ENCODE measurements at regions not wholly inside any gene's neighbourhood (a gene's known extent, or its start where the extent isn't known, plus 50 kb on each side); places are given as distances from the start of the nearest gene placed in this dataset.

- H3K4me3 ChIP-seq (ENCODE audit: low read depth, low read length), result no peak overlapping the region
- H3K4me1 ChIP-seq, result no peaks in the 10 kb centered on the region
- no peak overlapping the region for H3K27ac ChIP-seq
- no peak overlapping the region for H3K4me2 ChIP-seq (ENCODE audit: low read length)
- no peaks in the 10 kb centered on the region for H3K27me3 ChIP-seq (ENCODE audit: control insufficient read depth, insufficient read depth, low read length)
- no peak overlapping the region for H2AFZ ChIP-seq
- TF ChIP-seq, protein P1, sequence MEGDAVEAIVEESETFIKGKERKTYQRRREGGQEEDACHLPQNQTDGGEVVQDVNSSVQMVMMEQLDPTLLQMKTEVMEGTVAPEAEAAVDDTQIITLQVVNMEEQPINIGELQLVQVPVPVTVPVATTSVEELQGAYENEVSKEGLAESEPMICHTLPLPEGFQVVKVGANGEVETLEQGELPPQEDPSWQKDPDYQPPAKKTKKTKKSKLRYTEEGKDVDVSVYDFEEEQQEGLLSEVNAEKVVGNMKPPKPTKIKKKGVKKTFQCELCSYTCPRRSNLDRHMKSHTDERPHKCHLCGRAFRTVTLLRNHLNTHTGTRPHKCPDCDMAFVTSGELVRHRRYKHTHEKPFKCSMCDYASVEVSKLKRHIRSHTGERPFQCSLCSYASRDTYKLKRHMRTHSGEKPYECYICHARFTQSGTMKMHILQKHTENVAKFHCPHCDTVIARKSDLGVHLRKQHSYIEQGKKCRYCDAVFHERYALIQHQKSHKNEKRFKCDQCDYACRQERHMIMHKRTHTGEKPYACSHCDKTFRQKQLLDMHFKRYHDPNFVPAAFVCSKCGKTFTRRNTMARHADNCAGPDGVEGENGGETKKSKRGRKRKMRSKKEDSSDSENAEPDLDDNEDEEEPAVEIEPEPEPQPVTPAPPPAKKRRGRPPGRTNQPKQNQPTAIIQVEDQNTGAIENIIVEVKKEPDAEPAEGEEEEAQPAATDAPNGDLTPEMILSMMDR (IDR thresholded peaks at IDR 0.05), result no peak
- H3K9me3 ChIP-seq (ENCODE audit: control insufficient read depth, low read length), result no peaks in the 10 kb centered on the region
- no peak overlapping the region for H3K9ac ChIP-seq
- no peaks in the 10 kb centered on the region for H3K79me2 ChIP-seq
- H3K36me3 ChIP-seq (ENCODE audit: control insufficient read depth, insufficient read depth, low read length), result no peaks in the 10 kb centered on the region
Measured at GRCh38 chr16:19968891-19969683, 84.4 kb upstream of the GPRC5B start.

DNA sequence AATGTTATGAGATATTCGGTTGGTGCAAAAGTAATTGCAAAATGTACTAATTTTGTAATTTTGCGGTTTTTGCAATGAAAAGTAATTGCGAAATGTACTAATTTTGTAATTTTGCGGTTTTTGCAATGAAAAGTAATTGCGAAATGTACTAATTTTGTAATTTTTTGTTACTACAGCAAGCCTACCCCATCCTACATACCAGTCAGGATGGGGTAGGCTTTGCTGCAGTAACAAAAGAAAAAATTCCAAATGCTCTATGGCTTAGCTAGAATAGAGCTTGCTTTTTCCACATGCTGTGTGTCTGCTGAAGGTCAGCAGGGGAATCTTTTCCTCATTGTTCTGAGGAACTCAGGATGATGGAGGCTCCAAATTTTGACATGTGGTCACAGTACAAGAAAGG is 83.3 kb upstream of the GPRC5B start:
- Histone ChIP-seq H3K79me2 (no peaks in the 10 kb centered on the region), H2AFZ (no peak overlapping the region), H3K27ac (no peak overlapping the region), H3K4me1 (no peaks in the 10 kb centered on the region), H3K4me2 (ENCODE audit: low read length) (no peak overlapping the region), H3K27me3 (ENCODE audit: control insufficient read depth, insufficient read depth, low read length) (no peaks in the 10 kb centered on the region), H3K9ac (no peak overlapping the region), H3K4me3 (ENCODE audit: low read depth, low read length) (no peak overlapping the region), H3K9me3 (ENCODE audit: control insufficient read depth, low read length) (no peaks in the 10 kb centered on the region), H3K36me3 (ENCODE audit: control insufficient read depth, insufficient read depth, low read length) (no peaks in the 10 kb centered on the region)
- TF ChIP-seq, protein P1 (IDR thresholded peaks at IDR 0.05), result no peak

DNA sequence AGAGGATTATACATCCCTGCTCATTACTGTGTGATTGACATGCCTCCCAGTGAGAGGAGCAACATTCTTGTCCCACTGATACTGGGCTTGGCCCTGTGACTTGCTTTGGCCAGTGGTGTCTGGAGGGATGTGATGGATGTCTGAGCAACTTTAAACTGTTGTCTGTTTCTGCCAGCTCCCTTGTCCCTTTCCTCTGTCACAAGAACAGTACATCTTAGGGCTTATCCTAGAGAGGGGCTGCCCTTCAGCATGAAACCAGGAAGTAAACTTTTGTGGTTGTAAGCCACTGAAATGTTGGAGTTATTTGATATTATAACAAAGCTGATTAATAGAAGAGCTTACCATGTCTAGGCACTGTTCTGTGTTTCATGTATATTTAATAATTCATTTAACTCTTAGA is 82.9 kb upstream of the GPRC5B start:
- Histone ChIP-seq H3K4me2 (ENCODE audit: low read length) (no peak overlapping the region), H3K9ac (no peak overlapping the region), H3K36me3 (ENCODE audit: control insufficient read depth, insufficient read depth, low read length) (no peaks in the 10 kb centered on the region), H2AFZ (no peak overlapping the region), H3K9me3 (ENCODE audit: control insufficient read depth, low read length) (no peaks in the 10 kb centered on the region), H3K4me1 (no peaks in the 10 kb centered on the region), H3K27me3 (ENCODE audit: control insufficient read depth, insufficient read depth, low read length) (no peaks in the 10 kb centered on the region), H3K27ac (no peak overlapping the region), H3K79me2 (no peaks in the 10 kb centered on the region), H3K4me3 (ENCODE audit: low read depth, low read length) (no peak overlapping the region)
- TF ChIP-seq, protein P1 (IDR thresholded peaks at IDR 0.05), result no peak

- Histone ChIP-seq H3K36me3 (ENCODE audit: control insufficient read depth, insufficient read depth, low read length) (no peaks in the 10 kb centered on the region), H3K9me3 (ENCODE audit: control insufficient read depth, low read length) (no peaks in the 10 kb centered on the region), H3K4me1 (no peaks in the 10 kb centered on the region), H2AFZ (no peak overlapping the region), H3K9ac (no peak overlapping the region), H3K79me2 (no peaks in the 10 kb centered on the region), H3K4me3 (ENCODE audit: low read depth, low read length) (no peak overlapping the region), H3K27me3 (ENCODE audit: control insufficient read depth, insufficient read depth, low read length) (no peaks in the 10 kb centered on the region), H3K27ac (no peak overlapping the region), H3K4me2 (ENCODE audit: low read length) (no peak overlapping the region)
- TF ChIP-seq, protein P1 (IDR thresholded peaks at IDR 0.05), result no peak
Measured at GRCh38 chr16:19963301-19963700, 78.7 kb upstream of the GPRC5B start.

DNA sequence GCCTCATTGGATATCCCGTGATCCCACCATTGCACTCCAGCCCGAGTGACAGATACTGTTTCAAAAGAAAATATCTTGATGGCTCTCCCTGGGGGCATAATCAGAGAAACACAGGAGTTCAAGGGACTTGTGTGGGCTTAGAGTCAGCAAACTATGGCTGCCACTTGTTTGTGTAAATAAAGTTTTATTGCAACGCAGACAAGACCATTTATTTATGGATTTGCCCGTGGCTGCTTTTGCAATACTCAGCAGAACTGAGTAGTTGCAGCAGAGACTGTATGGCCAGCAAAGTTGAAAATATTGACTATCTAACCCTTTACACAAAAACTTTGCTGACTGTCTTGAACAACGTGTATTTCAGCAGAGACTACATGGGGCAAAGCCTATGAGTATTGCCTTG is 75.5 kb upstream of the GPRC5B start:
- Histone ChIP-seq H3K27ac (no peak overlapping the region), H3K79me2 (no peaks in the 10 kb centered on the region), H3K4me2 (ENCODE audit: low read length) (no peak overlapping the region), H3K4me3 (ENCODE audit: low read depth, low read length) (no peak overlapping the region), H2AFZ (no peak overlapping the region), H3K4me1 (no peaks in the 10 kb centered on the region), H3K9ac (no peak overlapping the region), H3K36me3 (ENCODE audit: control insufficient read depth, insufficient read depth, low read length) (no peaks in the 10 kb centered on the region), H3K27me3 (ENCODE audit: control insufficient read depth, insufficient read depth, low read length) (no peaks in the 10 kb centered on the region), H3K9me3 (ENCODE audit: control insufficient read depth, low read length) (no peaks in the 10 kb centered on the region)
- TF ChIP-seq, protein P1 (IDR thresholded peaks at IDR 0.05), result no peak

All from parathyroid adenoma (tissue), 2 donors.